HCT116 (cell line): ENCODE measurements at regions not wholly inside any gene's neighbourhood (a gene's known extent, or its start where the extent isn't known, plus 50 kb on each side); places are given as distances from the start of the nearest gene placed in this dataset.

Experiments used
- ATAC-seq: fragments of 200-7000 bp; cut with Tn5 transposase; 2 replicates; pipeline ENCODE4 v1.9.1; 2020; ENCODE audit warnings: mild to moderate bottlenecking, moderate library complexity
- BruUV-seq: library from RNA; stranded (reverse); fragments of 400-500 nt; replicated peaks from 2 replicates; lab custom pipeline; 2021; lab: Mats Ljungman, UMichigan
- CTCF ChIA-PET: fragments of 300-600 bp; sonication (Branson Sonifier 250); formaldehyde crosslinking; loops from one replicate; lab custom pipeline; 2021; ENCODE audit warnings: antibody characterized with exemption; lab: Charles Lee
- POLR2A ChIA-PET: fragments of 300-600, 350-600 bp; sonication (Branson Sonifier 250); formaldehyde crosslinking; loops from one replicate; lab custom pipeline; 2021; ENCODE audit warnings: antibody characterized with exemption; lab: Charles Lee
- RAD21 ChIA-PET, 2 experiments: fragments of 300-600 bp; sonication (Branson Sonifier 250); formaldehyde crosslinking; loops; one replicate each; lab custom pipeline; 2023; ENCODE audit warnings: low total read pairs in 2 of 2; ENCODE audit not compliant: uncharacterized antibody in 2 of 2, unreplicated experiment in 2 of 2, low non-redundant PET in 1 of 2; lab: Charles Lee
- DNase-seq: peaks from one replicate; pipeline ENCODE4 v3.0.0-alpha.2; 2010; ENCODE audit warnings: low read depth, low spot score
- H2AFZ ChIP-seq: fragments of 200-600 bp; shearing (Covaris generic), sonication (generic); 2 replicates; pipeline ENCODE4 v1.6.1; 2017; ENCODE audit warnings: low read depth, mixed run types, mixed read lengths, antibody characterized with exemption, low read length; ENCODE audit not compliant: poor library complexity, severe bottlenecking
- H3K27ac ChIP-seq: 2 replicates; pipeline ENCODE4 v1.5.1; 2012; ENCODE audit warnings: low read depth, low read length
- H3K27me3 ChIP-seq: fragments of 200-600 bp; sonication (generic); 2 replicates; pipeline ENCODE4 v1.6.1; 2016; ENCODE audit warnings: mixed run types, low read length, mixed read lengths; ENCODE audit not compliant: insufficient read depth
- H3K36me3 ChIP-seq, 2 experiments: fragments of 200-500 bp in 1 of 2; fragments of 200-600 bp in 1 of 2; sonication (Bioruptor generic) in 1 of 2; sonication (generic) in 1 of 2; 2 replicates each; pipeline versions ENCODE4 v1.5.1 to v1.6.1; 2014 to 2016; ENCODE audit warnings: low read length in 2 of 2, inconsistent platforms in 1 of 2, mixed read lengths in 1 of 2, mixed run types in 1 of 2; ENCODE audit not compliant: insufficient read depth in 2 of 2, control insufficient read depth in 1 of 2
- H3K4me1 ChIP-seq, 2 experiments: fragments of 200-600 bp in 1 of 2; sonication (generic) in 1 of 2; 2 replicates each; pipeline versions ENCODE4 v1.5.1 to v1.6.1; 2012 to 2017; ENCODE audit warnings: low read length in 2 of 2, inconsistent platforms in 1 of 2, mild to moderate bottlenecking in 1 of 2, mixed read lengths in 1 of 2, mixed run types in 1 of 2, moderate library complexity in 1 of 2; ENCODE audit not compliant: insufficient read depth in 2 of 2, control insufficient read depth in 1 of 2
- H3K4me2 ChIP-seq: fragments of 200-600 bp; sonication (generic); 2 replicates; pipeline ENCODE4 v1.6.1; 2017; ENCODE audit warnings: mixed run types, low read length, mixed read lengths
- H3K4me3 ChIP-seq, 2 experiments: fragments of 200-600 bp in 1 of 2; sonication (generic) in 1 of 2; replicated peaks in 1 of 2; 2 replicates each; pipeline ENCODE4 v1.5.1; 2011 to 2016; ENCODE audit warnings: low read length in 2 of 2, control low read depth in 1 of 2, low read depth in 1 of 2, mild to moderate bottlenecking in 1 of 2, mixed read lengths in 1 of 2, mixed run types in 1 of 2
- H3K79me2 ChIP-seq: fragments of 200-600 bp; sonication (generic); 2 replicates; pipeline ENCODE4 v1.6.1; 2017; ENCODE audit warnings: mild to moderate bottlenecking, mixed run types, low read length, moderate library complexity, mixed read lengths; ENCODE audit not compliant: insufficient read depth
- H3K9ac ChIP-seq: fragments of 200-600 bp; sonication (generic); 2 replicates; pipeline ENCODE4 v1.6.1; 2016; ENCODE audit warnings: low read length, mixed read lengths
- H3K9me2 ChIP-seq: fragments of 200-600 bp; sonication (generic), shearing (Covaris generic); 2 replicates; pipeline ENCODE4 v1.6.1; 2017; ENCODE audit warnings: mixed run types, mild to moderate bottlenecking, moderate library complexity; ENCODE audit not compliant: insufficient read depth
- H3K9me3 ChIP-seq, 2 experiments: fragments of 200-500 bp in 1 of 2; fragments of 200-600 bp in 1 of 2; sonication (Bioruptor generic) in 1 of 2; sonication (generic) in 1 of 2; 2 replicates each; pipeline ENCODE4 v1.6.1; 2014 to 2017; ENCODE audit warnings: low read length in 2 of 2, mixed read lengths in 2 of 2, inconsistent platforms in 1 of 2, low read depth in 1 of 2, mild to moderate bottlenecking in 1 of 2, mixed run types in 1 of 2, moderate library complexity in 1 of 2; ENCODE audit not compliant: control insufficient read depth in 1 of 2, insufficient read depth in 1 of 2
- H4K20me1 ChIP-seq: fragments of 200-600 bp; sonication (generic), shearing (Covaris generic); 2 replicates; pipeline ENCODE4 v1.6.1; 2017; ENCODE audit warnings: mixed run types, mild to moderate bottlenecking, moderate library complexity; ENCODE audit not compliant: insufficient read depth
- CBX3 ChIP-seq: IDR thresholded peaks from 2 replicates; pipeline ENCODE4 v1.6.1; 2012; ENCODE audit warnings: low read depth
- CEBPB ChIP-seq: IDR thresholded peaks from 2 replicates; pipeline ENCODE4 v1.6.1; 2012; ENCODE audit warnings: low read depth
- EGR1 ChIP-seq: IDR thresholded peaks from 2 replicates; pipeline ENCODE4 v1.6.1; 2012; ENCODE audit warnings: low read depth
- ELF1 ChIP-seq: IDR thresholded peaks from 2 replicates; pipeline ENCODE4 v1.6.1; 2012; ENCODE audit warnings: low read depth, borderline replicate concordance
- EZH2phosphoT487 ChIP-seq: fragments of 200-600 bp; IDR thresholded peaks from 2 replicates; pipeline ENCODE4 v1.6.1; 2018; ENCODE audit warnings: antibody characterized with exemption, borderline replicate concordance
- POLR2A ChIP-seq: IDR thresholded peaks from 2 replicates; pipeline ENCODE4 v1.7.0; 2011; ENCODE audit warnings: borderline replicate concordance; ENCODE audit not compliant: insufficient read depth, insufficient read length; ENCODE audit errors: extremely low read depth
- POLR2AphosphoS5 ChIP-seq: IDR thresholded peaks from 2 replicates; pipeline ENCODE4 v1.6.1; 2011; ENCODE audit warnings: mild to moderate bottlenecking, low read depth, low read length, moderate library complexity
- RAD21 ChIP-seq: IDR thresholded peaks from 2 replicates; pipeline ENCODE4 v1.6.1; 2012; ENCODE audit warnings: low read depth, mild to moderate bottlenecking
- SIN3A ChIP-seq: IDR thresholded peaks from 2 replicates; pipeline ENCODE4 v1.6.1; 2012; ENCODE audit warnings: low read depth
- SP1 ChIP-seq: IDR thresholded peaks from 2 replicates; pipeline ENCODE4 v1.6.1; 2012; ENCODE audit warnings: low read depth
- SRF ChIP-seq: IDR thresholded peaks from 2 replicates; pipeline ENCODE4 v1.6.1; 2012; ENCODE audit warnings: low read depth
- TCF7L2 ChIP-seq: IDR thresholded peaks from 2 replicates; pipeline ENCODE4 v1.7.0; 2011; ENCODE audit warnings: borderline replicate concordance, inconsistent platforms; ENCODE audit not compliant: insufficient read depth, insufficient read length; ENCODE audit errors: extremely low read depth
- YY1 ChIP-seq: IDR thresholded peaks from 2 replicates; pipeline ENCODE4 v1.6.1; 2011; ENCODE audit warnings: low read length, low read depth, moderate library complexity, mild to moderate bottlenecking; ENCODE audit not compliant: insufficient replicate concordance; ENCODE audit errors: extremely low read depth
- ZNF274 ChIP-seq: fragments of 200-500 bp; sonication (Bioruptor generic); IDR thresholded peaks from 2 replicates; pipeline ENCODE4 v1.6.1; 2014; ENCODE audit warnings: mild to moderate bottlenecking, low read depth, low read length, inconsistent platforms
- intact Hi-C: fragments of 100-400 bp; cut with micrococcal nuclease; formaldehyde crosslinking; loops from 2 replicates; pipeline ENCODE4 v1.10.0; 2022
- TF ChIP-seq, protein P1 (sequence below): IDR thresholded peaks from 2 replicates; pipeline ENCODE4 v1.6.1; 2012
- TF ChIP-seq, protein P2 (sequence below): IDR thresholded peaks from 2 replicates; pipeline ENCODE4 v1.6.1; 2011; ENCODE audit warnings: mild to moderate bottlenecking, low read length, moderate library complexity; ENCODE audit not compliant: insufficient replicate concordance; ENCODE audit errors: extremely low read depth

DNA sequence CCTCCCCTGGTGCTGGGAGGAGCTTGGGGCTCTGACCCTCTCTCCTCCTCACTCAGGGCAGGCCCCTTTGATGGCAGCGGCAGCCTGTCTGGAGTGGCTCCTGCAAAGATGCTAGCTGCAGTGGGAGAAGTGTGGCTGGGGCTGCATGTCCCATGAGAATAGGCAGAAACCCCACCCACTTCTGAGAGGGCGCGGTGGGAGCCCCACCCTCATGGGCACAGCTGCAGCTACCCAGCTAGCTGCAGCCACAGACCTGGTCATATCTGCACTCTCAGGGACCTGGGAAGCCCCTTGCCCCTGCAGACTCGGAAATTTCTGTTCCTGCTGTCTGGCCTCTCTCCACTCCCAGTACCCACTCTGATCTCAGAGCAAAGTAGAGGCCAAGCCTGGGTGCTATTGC is 72.2 kb upstream of the BRD7 start:
- TF ChIP-seq POLR2A: no peak
- TF ChIP-seq SIN3A: no peak
- no peak for TF ChIP-seq YY1
- no peak for TF ChIP-seq EGR1
- TF ChIP-seq POLR2AphosphoS5: no peak
- no peak for TF ChIP-seq EZH2phosphoT487
- TF ChIP-seq ELF1: no peak
- no peak for TF ChIP-seq TCF7L2
- Histone ChIP-seq H3K27me3 (no peaks in the 10 kb centered on the region), H3K4me2 (no peak overlapping the region), H3K79me2 (no peaks in the 10 kb centered on the region), H4K20me1 (no peaks in the 10 kb centered on the region), H3K9me3 (peaks cover 7 to 12% of the 10 kb centered on the region in 2 experiments; a peak in 2 of 4 replicates), H2AFZ (no peak overlapping the region), H3K4me3 (no peak overlapping the region), H3K27ac (no peak overlapping the region), H3K9ac (no peak overlapping the region), H3K36me3 (no peaks in the 10 kb centered on the region), H3K4me1 (no peaks in the 10 kb centered on the region), H3K9me2 (no peaks in the 10 kb centered on the region)
- RAD21 ChIA-PET: no interaction called here
- ATAC-seq (no peak), DNase-seq (no peak)
- CTCF ChIA-PET: no interaction called here
- POLR2A ChIA-PET: no interaction called here
- intact Hi-C loops: no loop called here
- BruUV-seq: no TSS peak

GRCh38 chr16:50440531-50440930 is 71.7 kb upstream of the BRD7 start:
- Histone ChIP-seq H3K36me3 (no peaks in the 10 kb centered on the region), H3K9me2 (no peaks in the 10 kb centered on the region), H3K4me3 (no peak overlapping the region), H3K27ac (no peak overlapping the region), H3K9ac (no peak overlapping the region), H3K9me3 (peaks cover 7 to 12% of the 10 kb centered on the region in 2 experiments; a peak in 2 of 4 replicates), H2AFZ (no peak overlapping the region), H4K20me1 (no peaks in the 10 kb centered on the region), H3K79me2 (no peaks in the 10 kb centered on the region), H3K27me3 (no peaks in the 10 kb centered on the region), H3K4me2 (no peak overlapping the region), H3K4me1 (no peaks in the 10 kb centered on the region)
- ChIA-PET RAD21 (no interaction called here), CTCF (no interaction called here), POLR2A (no interaction called here)
- no TSS peak for BruUV-seq
- intact Hi-C loops: no loop called here
- TF ChIP-seq EGR1 (no peak), SP1 (no peak), ELF1 (no peak), YY1 (no peak), SRF (no peak), RAD21 (no peak), CEBPB (no peak), ZNF274 (no peak), TCF7L2 (no peak), SIN3A (no peak), EZH2phosphoT487 (no peak), POLR2A (no peak), CBX3 (no peak), POLR2AphosphoS5 (no peak)
- TF ChIP-seq, protein P1, sequence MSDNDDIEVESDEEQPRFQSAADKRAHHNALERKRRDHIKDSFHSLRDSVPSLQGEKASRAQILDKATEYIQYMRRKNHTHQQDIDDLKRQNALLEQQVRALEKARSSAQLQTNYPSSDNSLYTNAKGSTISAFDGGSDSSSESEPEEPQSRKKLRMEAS: no peak
- TF ChIP-seq, protein P2, sequence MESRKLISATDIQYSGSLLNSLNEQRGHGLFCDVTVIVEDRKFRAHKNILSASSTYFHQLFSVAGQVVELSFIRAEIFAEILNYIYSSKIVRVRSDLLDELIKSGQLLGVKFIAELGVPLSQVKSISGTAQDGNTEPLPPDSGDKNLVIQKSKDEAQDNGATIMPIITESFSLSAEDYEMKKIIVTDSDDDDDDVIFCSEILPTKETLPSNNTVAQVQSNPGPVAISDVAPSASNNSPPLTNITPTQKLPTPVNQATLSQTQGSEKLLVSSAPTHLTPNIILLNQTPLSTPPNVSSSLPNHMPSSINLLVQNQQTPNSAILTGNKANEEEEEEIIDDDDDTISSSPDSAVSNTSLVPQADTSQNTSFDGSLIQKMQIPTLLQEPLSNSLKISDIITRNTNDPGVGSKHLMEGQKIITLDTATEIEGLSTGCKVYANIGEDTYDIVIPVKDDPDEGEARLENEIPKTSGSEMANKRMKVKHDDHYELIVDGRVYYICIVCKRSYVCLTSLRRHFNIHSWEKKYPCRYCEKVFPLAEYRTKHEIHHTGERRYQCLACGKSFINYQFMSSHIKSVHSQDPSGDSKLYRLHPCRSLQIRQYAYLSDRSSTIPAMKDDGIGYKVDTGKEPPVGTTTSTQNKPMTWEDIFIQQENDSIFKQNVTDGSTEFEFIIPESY: no peak
- ATAC-seq (no peak), DNase-seq (no peak)
